HG03139 (cell line): ENCODE measurements at regions not wholly inside any gene's neighbourhood (a gene's known extent, or its start where the extent isn't known, plus 50 kb on each side); places are given as distances from the start of the nearest gene placed in this dataset.

ENCODE experiments used
- ATAC-seq: cut with Tn5 transposase; IDR thresholded peaks from one replicate; pipeline ENCODE4 v1.9.1; 2021; ENCODE audit not compliant: unreplicated experiment

DNA sequence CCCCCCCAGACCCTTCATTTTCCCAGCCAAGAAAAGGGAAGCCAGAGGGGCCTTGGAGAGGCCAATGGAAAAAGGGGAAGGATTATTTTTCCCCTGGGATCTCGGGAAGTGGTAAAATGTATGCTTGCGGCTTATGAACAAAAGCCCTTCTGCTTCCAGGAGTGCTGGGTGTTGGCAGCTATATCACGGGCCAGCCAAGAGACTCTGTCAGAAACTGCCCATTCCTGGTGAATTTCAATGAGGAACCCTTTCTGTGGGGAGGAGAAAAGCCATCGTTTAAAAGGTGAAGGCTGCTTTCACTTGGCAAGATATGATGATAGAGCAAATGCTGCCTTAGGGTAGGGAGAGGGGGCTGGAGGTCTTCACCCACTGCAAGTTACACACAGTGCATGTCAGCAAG is 69.7 kb upstream of the ZC3H12A start:
- no peak for ATAC-seq

DNA sequence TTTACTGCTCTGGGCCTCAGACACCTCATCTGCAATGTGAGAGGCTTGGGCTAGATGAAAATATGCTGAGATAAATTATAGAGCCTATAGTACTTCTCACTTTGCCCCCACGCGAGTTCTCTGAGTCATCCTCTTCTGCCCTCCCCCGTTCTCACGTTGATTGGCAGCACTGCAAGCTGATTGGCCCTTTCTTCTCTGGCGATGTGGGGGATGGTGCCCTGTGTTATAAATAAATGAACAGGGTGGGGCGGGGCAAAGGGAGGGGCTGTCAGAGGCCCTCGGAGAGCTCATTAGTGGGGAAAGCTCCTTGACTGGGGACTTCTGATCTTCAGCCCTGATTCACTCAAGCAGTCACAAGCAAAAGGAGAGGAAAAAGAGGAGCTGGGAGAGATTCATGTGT is 64.3 kb upstream of the ZC3H12A start:
- no peak for ATAC-seq

DNA sequence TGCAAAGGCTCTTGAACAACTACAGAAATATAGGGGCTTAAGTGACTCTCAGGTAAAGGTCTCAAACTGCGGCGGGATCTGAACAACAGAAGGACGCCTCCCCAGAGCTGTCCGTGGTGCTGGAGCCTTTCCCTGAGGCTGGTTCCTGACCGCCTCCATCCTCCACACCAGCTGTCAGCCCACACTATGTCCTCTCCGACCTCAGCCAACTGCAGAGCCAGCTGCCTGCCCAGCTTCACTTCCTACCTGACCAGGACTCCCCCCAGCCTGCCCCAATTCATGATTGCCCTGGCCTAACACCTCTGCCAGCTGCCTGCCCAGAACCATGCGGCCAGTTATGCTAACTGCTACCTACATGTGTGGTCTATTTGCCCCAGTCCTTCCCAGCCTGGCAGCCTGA is 63.6 kb upstream of the ZC3H12A start:
- no peak for ATAC-seq

DNA sequence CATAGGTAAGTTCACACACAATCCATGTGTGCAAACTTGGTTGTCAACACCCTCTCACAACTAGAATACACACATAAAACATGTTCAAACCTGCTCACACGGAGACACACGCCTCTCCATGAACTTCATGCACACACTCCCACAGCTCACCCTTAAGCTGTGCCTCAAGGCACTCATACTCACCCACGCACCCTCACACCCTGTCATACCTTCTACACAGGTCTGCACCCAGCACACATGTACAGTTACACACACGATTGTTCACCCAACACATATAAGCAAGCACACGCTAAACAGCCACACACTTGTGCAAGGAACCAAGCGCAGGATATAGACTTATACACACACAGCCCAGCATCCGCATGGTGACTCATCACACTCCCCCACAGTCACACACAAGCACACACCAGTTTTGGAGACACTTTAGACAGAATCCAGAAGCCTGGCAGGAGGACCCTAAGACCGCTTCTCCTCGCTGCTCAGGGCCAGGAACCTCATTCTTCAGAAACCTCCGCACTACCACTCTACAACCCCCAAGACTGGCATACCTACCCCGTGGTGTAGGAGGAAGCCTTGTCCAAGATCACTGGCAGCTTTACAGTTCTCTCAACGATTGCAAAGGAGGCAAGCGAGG is 58.7 kb upstream of the ZC3H12A start:
- ATAC-seq = no peak

DNA sequence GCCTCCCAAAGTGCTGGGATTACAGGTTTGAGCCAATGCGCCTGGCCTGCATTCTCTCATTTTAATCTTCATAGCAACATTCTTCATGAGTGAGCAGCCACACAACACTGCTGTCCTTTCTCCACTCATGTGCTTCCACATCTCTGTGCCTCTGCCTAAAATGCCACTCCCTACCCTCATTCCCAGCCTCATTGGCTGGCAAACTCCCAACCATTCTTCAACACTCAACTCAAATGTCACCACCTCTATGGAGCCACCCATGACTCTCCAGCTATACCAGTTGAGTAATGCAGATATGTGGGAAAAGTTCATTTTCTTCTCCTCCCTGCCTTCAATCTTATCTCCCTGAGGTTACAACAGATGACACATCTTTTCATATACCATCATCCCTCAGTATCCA is 53.9 kb upstream of the ZC3H12A start:
- no peak for ATAC-seq

DNA sequence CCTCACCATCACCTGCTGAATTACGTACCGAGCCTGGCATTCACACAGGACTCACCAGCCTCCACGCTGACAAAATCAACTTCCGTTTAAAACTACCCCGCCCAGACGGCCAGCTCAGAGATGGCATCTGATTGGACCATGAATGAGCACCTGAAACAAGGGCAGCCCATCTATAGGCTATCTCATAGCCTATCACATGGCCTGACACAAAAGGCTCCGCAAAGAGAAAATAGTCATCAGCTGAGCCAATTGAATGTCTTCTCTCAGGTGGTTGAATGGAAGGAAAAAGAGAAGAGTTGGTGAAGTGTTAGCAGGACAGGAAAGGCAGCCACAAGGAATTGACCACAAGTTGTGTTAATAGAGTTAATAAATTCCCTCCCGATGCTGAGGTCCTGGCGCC is 50.6 kb upstream of the ZC3H12A start:
- no peak for ATAC-seq

DNA sequence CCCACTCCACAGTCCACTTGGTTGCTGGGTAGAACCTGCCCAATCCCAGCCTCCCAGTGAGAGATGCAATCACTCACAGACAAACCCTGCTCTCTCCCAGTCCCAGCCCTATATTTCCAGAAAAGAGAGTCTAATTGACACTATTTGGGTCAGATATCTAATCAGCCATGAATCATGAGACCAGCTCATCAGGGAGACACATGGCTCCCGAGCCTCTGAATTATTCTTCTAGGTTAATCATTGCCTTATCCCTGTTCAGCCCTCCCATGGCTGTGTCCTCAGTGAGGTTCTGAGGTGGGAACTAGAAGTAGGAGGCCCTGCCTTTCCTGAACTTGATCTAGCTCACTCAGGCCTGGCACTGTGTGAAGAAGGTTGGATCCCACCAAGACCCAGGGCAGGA is 49.9 kb upstream of the ZC3H12A start:
- no peak for ATAC-seq
